ENCODE measurements at regions not wholly inside any gene's neighbourhood (a gene's known extent, or its start where the extent isn't known, plus 50 kb on each side); places are given as distances from the start of the nearest gene placed in this dataset.

DNA sequence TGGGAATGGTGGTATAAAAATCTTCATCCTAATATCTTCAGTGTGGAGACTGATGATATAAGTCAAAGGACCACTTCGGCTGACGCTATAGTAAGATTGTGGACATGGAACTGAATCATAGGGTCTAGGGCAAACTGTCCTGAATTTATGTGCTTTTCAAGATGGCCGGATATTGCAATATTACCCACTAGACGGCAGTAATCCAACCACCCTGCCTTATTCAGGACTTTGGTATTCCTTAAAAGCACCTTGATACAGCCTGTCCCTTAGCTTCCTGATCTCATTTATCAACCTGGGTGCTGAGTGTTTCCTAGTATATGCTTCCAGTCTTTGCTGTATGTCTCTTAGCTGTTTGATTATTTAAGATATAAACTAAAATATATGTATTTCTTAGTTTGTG lies 71.2 kb upstream of the COX7C start:
- TF ChIP-seq CTCF (IDR thresholded peaks at IDR 0.05; ENCODE audit: unreplicated experiment): no peak
- Mint-ChIP-seq H3K4me3 (ENCODE audit: low read depth, unreplicated experiment) (no peak overlapping the region), H3K9me3 (ENCODE audit: low read depth, unreplicated experiment) (no peaks in the 10 kb centered on the region), H3K27ac (ENCODE audit: unreplicated experiment) (no peak overlapping the region), H3K36me3 (ENCODE audit: insufficient read depth, unreplicated experiment) (no peaks in the 10 kb centered on the region), H3K27me3 (ENCODE audit: unreplicated experiment) (no peaks in the 10 kb centered on the region), H3K4me1 (ENCODE audit: low read depth, unreplicated experiment) (no peaks in the 10 kb centered on the region)
- CTCF ChIA-PET: no interaction called here
- no TSS peak for BruUV-seq (replicated peaks)
- intact Hi-C loops (cut with micrococcal nuclease; ENCODE audit: unreplicated experiment): loop anchor here (5.0 kb wide), 1 partner anchor 131 kb away; no protein-coding TSS in a partner anchor
- DNase-seq: no peak

GRCh38 chr5:86554638-86555037 lies 63.1 kb upstream of the COX7C start:
- CTCF ChIA-PET: no interaction called here
- intact Hi-C loops (cut with micrococcal nuclease; ENCODE audit: unreplicated experiment): no loop called here

GRCh38 chr5:86557920-86558319 lies 59.8 kb upstream of the COX7C start:
- H3K27ac Mint-ChIP-seq (ENCODE audit: unreplicated experiment): no peak overlapping the region
- no peaks in the 10 kb centered on the region for H3K9me3 Mint-ChIP-seq (ENCODE audit: low read depth, unreplicated experiment)
- no peaks in the 10 kb centered on the region for H3K4me1 Mint-ChIP-seq (ENCODE audit: low read depth, unreplicated experiment)
- no peak for DNase-seq
- H3K4me3 Mint-ChIP-seq (ENCODE audit: low read depth, unreplicated experiment): no peak overlapping the region
- no TSS peak for BruUV-seq (replicated peaks)
- H3K27me3 Mint-ChIP-seq (ENCODE audit: unreplicated experiment): no peaks in the 10 kb centered on the region
- CTCF ChIA-PET: no interaction called here
- TF ChIP-seq CTCF (IDR thresholded peaks at IDR 0.05; ENCODE audit: unreplicated experiment): no peak
- no peaks in the 10 kb centered on the region for H3K36me3 Mint-ChIP-seq (ENCODE audit: insufficient read depth, unreplicated experiment)
- intact Hi-C loops (cut with micrococcal nuclease; ENCODE audit: unreplicated experiment): no loop called here

More at GRCh38 chr5:86554638-86555037, 63.1 kb upstream of the COX7C start:
- no peak overlapping the region for H3K4me3 Mint-ChIP-seq (ENCODE audit: low read depth, unreplicated experiment)
- no peaks in the 10 kb centered on the region for H3K27me3 Mint-ChIP-seq (ENCODE audit: unreplicated experiment)
- H3K9me3 Mint-ChIP-seq (ENCODE audit: low read depth, unreplicated experiment): no peaks in the 10 kb centered on the region
- no peaks in the 10 kb centered on the region for H3K4me1 Mint-ChIP-seq (ENCODE audit: low read depth, unreplicated experiment)
- DNase-seq: no peak
- H3K36me3 Mint-ChIP-seq (ENCODE audit: insufficient read depth, unreplicated experiment): no peaks in the 10 kb centered on the region
- H3K27ac Mint-ChIP-seq (ENCODE audit: unreplicated experiment): no peak overlapping the region
- BruUV-seq (replicated peaks): no TSS peak
- TF ChIP-seq CTCF (IDR thresholded peaks at IDR 0.05; ENCODE audit: unreplicated experiment): no peak

DNA sequence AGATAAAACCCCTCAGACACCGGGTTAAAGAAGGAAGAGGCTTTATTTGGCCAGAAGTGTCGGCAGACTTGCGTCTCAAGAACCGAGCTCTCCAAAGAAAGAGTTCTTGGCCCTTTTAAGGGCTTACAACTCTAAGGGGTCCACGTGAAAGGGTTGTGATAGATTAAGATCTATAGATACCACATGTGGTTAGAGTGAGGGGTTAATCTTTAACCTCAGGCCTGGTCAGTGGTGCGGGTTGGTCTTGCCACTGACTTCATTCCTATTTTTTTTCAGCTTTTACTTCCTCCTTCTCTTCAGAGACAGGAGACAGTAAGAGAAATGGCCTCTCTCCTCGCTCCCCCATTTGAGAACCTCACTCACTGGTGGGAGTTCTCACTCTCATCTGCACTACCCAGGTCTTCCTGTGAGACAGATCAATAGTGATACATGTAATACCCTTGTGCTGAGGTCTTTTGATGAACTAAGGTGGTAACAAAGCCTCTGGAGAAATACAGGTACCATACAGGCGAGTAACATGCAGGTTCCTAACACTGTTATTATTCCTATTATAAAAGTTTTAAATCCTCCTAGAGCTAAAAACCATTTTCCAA lies 52.4 kb upstream of the COX7C start:
- CTCF ChIA-PET: no interaction called here
- Mint-ChIP-seq H3K9me3 (ENCODE audit: low read depth, unreplicated experiment) (peaks cover 6% of the 10 kb centered on the region), H3K27ac (ENCODE audit: unreplicated experiment) (no peak overlapping the region), H3K4me3 (ENCODE audit: low read depth, unreplicated experiment) (no peak overlapping the region), H3K36me3 (ENCODE audit: insufficient read depth, unreplicated experiment) (peaks cover 5% of the 10 kb centered on the region), H3K4me1 (ENCODE audit: low read depth, unreplicated experiment) (peaks cover 16% of the 10 kb centered on the region), H3K27me3 (ENCODE audit: unreplicated experiment) (no peaks in the 10 kb centered on the region)
- no TSS peak for BruUV-seq (replicated peaks)
- no peak for DNase-seq
- no peak for TF ChIP-seq CTCF (IDR thresholded peaks at IDR 0.05; ENCODE audit: unreplicated experiment)
- intact Hi-C loops (cut with micrococcal nuclease; ENCODE audit: unreplicated experiment): no loop called here
